ENCODE measurements at regions not wholly inside any gene's neighbourhood (a gene's known extent, or its start where the extent isn't known, plus 50 kb on each side); places are given as distances from the start of the nearest gene placed in this dataset.

DNA sequence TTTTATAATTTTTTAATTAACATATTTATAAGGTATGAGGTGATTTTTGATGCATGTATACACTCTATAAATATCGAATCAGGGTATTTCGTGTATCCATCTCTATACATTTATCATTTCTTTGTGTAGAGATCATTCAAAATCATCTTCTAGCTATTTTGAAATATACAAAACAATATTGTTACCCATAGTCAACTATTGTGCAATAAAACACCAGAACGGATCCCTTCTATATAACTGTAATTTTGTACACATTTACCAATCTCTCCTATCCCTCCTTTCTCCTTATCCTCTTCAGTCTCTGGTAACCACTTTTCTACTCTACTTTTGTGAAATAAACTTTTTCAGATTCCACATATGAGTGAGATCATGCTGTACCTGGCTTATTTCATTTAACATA is 1459.6 kb downstream of the MRPL39 start:
- TF ChIP-seq ZEB2 (tag by site-specific recombination; IDR thresholded peaks at IDR 0.05) (no peak), CTCF (tag by site-specific recombination; IDR thresholded peaks at IDR 0.05) (no peak), ZNF274 (IDR thresholded peaks at IDR 0.05; ENCODE audit: low read length) (no peak), ZNF274 (tag by site-specific recombination; IDR thresholded peaks at IDR 0.05; ENCODE audit: borderline replicate concordance) (no peak), PRDM4 (tag by site-specific recombination; IDR thresholded peaks at IDR 0.05) (no peak), YY1 (tag by site-specific recombination; IDR thresholded peaks at IDR 0.05) (no peak), ZNF221 (tag by site-specific recombination; IDR thresholded peaks at IDR 0.05; ENCODE audit: borderline replicate concordance) (no peak), MZF1 (tag by site-specific recombination; IDR thresholded peaks at IDR 0.05; ENCODE audit: borderline replicate concordance) (no peak), ZBTB21 (tag by site-specific recombination; IDR thresholded peaks at IDR 0.05) (no peak), GLI4 (tag by site-specific recombination; IDR thresholded peaks at IDR 0.05) (no peak), ZNF623 (tag by site-specific recombination; IDR thresholded peaks at IDR 0.05) (no peak), ZXDB (tag by site-specific recombination; IDR thresholded peaks at IDR 0.05) (no peak), ZNF610 (tag by site-specific recombination; IDR thresholded peaks at IDR 0.05; ENCODE audit: borderline replicate concordance) (no peak)
- TF ChIP-seq, protein P1, sequence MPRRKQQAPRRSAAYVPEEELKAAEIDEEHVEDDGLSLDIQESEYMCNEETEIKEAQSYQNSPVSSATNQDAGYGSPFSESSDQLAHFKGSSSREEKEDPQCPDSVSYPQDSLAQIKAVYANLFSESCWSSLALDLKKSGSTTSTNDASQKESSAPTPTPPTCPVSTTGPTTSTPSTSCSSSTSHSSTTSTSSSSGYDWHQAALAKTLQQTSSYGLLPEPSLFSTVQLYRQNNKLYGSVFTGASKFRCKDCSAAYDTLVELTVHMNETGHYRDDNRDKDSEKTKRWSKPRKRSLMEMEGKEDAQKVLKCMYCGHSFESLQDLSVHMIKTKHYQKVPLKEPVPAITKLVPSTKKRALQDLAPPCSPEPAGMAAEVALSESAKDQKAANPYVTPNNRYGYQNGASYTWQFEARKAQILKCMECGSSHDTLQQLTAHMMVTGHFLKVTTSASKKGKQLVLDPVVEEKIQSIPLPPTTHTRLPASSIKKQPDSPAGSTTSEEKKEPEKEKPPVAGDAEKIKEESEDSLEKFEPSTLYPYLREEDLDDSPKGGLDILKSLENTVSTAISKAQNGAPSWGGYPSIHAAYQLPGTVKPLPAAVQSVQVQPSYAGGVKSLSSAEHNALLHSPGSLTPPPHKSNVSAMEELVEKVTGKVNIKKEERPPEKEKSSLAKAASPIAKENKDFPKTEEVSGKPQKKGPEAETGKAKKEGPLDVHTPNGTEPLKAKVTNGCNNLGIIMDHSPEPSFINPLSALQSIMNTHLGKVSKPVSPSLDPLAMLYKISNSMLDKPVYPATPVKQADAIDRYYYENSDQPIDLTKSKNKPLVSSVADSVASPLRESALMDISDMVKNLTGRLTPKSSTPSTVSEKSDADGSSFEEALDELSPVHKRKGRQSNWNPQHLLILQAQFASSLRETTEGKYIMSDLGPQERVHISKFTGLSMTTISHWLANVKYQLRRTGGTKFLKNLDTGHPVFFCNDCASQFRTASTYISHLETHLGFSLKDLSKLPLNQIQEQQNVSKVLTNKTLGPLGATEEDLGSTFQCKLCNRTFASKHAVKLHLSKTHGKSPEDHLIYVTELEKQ (tag by site-specific recombination; IDR thresholded peaks at IDR 0.05; ENCODE audit: borderline replicate concordance): no peak

All from HEK293 (cell line).